ENCODE measurements at regions not wholly inside any gene's neighbourhood (a gene's known extent, or its start where the extent isn't known, plus 50 kb on each side); places are given as distances from the start of the nearest gene placed in this dataset.

GRCh38 chr2:237030382-237030781 is 55.3 kb upstream of the COPS8 start:
- H4K20me1 ChIP-seq (ENCODE audit: insufficient read depth), result no peaks in the 10 kb centered on the region
- ChIA-PET POLR2A (no interaction called here), CTCF (interaction anchor here (1.5 kb wide), 1 partner anchor 677 kb away, joined by 3 read pairs; no protein-coding TSS in a partner anchor)
- H3F3A ChIP-seq (replicated peaks; ENCODE audit: insufficient read depth), result no peaks in the 10 kb centered on the region
- TF ChIP-seq, protein P1, sequence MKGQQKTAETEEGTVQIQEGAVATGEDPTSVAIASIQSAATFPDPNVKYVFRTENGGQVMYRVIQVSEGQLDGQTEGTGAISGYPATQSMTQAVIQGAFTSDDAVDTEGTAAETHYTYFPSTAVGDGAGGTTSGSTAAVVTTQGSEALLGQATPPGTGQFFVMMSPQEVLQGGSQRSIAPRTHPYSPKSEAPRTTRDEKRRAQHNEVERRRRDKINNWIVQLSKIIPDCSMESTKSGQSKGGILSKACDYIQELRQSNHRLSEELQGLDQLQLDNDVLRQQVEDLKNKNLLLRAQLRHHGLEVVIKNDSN (IDR thresholded peaks at IDR 0.05; ENCODE audit: borderline replicate concordance, low read depth), result no peak
- no peak for TF ChIP-seq CTCF (IDR thresholded peaks at IDR 0.05)
- H3K9me3 ChIP-seq, result no peaks in the 10 kb centered on the region
- H3K9ac ChIP-seq, result no peak overlapping the region
- H3K79me2 ChIP-seq (ENCODE audit: insufficient read depth), result no peaks in the 10 kb centered on the region
- no peak overlapping the region for H3K4me2 ChIP-seq
- no peak overlapping the region for H3K4me3 ChIP-seq (ENCODE audit: low read depth in 2 of 2, low read length in 1 of 2)
- no peaks in the 10 kb centered on the region for H3K4me1 ChIP-seq (ENCODE audit: control insufficient read depth in 1 of 2, insufficient read depth in 2 of 2, low read depth in 1 of 2, low read length in 1 of 2)
- no peak overlapping the region for H3K27ac ChIP-seq (ENCODE audit: low read depth in 2 of 2, low read length in 1 of 2)
- WGBS (ENCODE audit: low lambda C conversion rate), result no CpG with 5 or more reads among the region's 8 CpGs
- DNase-seq, result no peak
- no peaks in the 10 kb centered on the region for H3K27me3 ChIP-seq (ENCODE audit: insufficient read depth)
- H2AFZ ChIP-seq (ENCODE audit: low read depth), result no peak overlapping the region
- no peaks in the 10 kb centered on the region for H3K9me2 ChIP-seq
- no peaks in the 10 kb centered on the region for H3K36me3 ChIP-seq (replicated peaks in 1 of 2; ENCODE audit: control insufficient read depth in 1 of 2, insufficient read depth in 2 of 2, low read length in 1 of 2)

GRCh38 chr2:237033536-237034060 is 52.1 kb upstream of the COPS8 start:
- CTCF ChIA-PET, result no interaction called here
- POLR2A ChIA-PET, result no interaction called here
- no peak overlapping the region for H3K4me3 ChIP-seq (ENCODE audit: low read depth in 2 of 2, low read length in 1 of 2)
- no peaks in the 10 kb centered on the region for H3K27me3 ChIP-seq (ENCODE audit: insufficient read depth)
- H2AFZ ChIP-seq (ENCODE audit: low read depth), result no peak overlapping the region
- WGBS (ENCODE audit: low lambda C conversion rate), result 47% methylated on average over 3 of the region's 3 CpGs
- no peak for TF ChIP-seq SMC3 (IDR thresholded peaks at IDR 0.05; ENCODE audit: low read depth, low read length)
- no peak for TF ChIP-seq EP300 (IDR thresholded peaks at IDR 0.05; ENCODE audit: borderline replicate concordance in 1 of 2, low read depth in 1 of 2, low read length in 1 of 2)
- no peak for TF ChIP-seq EZH2phosphoT487 (IDR thresholded peaks at IDR 0.05; ENCODE audit: borderline replicate concordance, low read depth)
- no peak for TF ChIP-seq MXI1 (IDR thresholded peaks at IDR 0.05; ENCODE audit: low read depth, low read length)
- TF ChIP-seq RAD21 (IDR thresholded peaks at IDR 0.05; ENCODE audit: low read length), result no peak
- no peak for TF ChIP-seq SIN3A (IDR thresholded peaks at IDR 0.05; ENCODE audit: borderline replicate concordance, low read depth, low read length)
- TF ChIP-seq RFX5 (IDR thresholded peaks at IDR 0.05; ENCODE audit: low read length), result no peak
- H3K79me2 ChIP-seq (ENCODE audit: insufficient read depth), result no peaks in the 10 kb centered on the region
- no peaks in the 10 kb centered on the region for H3K9me2 ChIP-seq
- no peaks in the 10 kb centered on the region for H3F3A ChIP-seq (replicated peaks; ENCODE audit: insufficient read depth)
- H3K4me1 ChIP-seq (ENCODE audit: control insufficient read depth in 1 of 2, insufficient read depth in 2 of 2, low read depth in 1 of 2, low read length in 1 of 2), result no peaks in the 10 kb centered on the region
- H3K27ac ChIP-seq (ENCODE audit: low read depth in 2 of 2, low read length in 1 of 2), result no peak overlapping the region
- DNase-seq, result no peak
- H3K9me3 ChIP-seq, result no peaks in the 10 kb centered on the region
- no peak overlapping the region for H3K9ac ChIP-seq
- no peak overlapping the region for H3K4me2 ChIP-seq
- H4K20me1 ChIP-seq (ENCODE audit: insufficient read depth), result no peaks in the 10 kb centered on the region
- no peaks in the 10 kb centered on the region for H3K36me3 ChIP-seq (replicated peaks in 1 of 2; ENCODE audit: control insufficient read depth in 1 of 2, insufficient read depth in 2 of 2, low read length in 1 of 2)
